ENCODE measurements at regions not wholly inside any gene's neighbourhood (a gene's known extent, or its start where the extent isn't known, plus 50 kb on each side); places are given as distances from the start of the nearest gene placed in this dataset.

- TF ChIP-seq POLR2A (IDR thresholded peaks at IDR 0.05; ENCODE audit: low read depth, low read length) (no peak), POLR2AphosphoS5 (IDR thresholded peaks at IDR 0.05; ENCODE audit: low read depth, low read length) (no peak)
Observed at GRCh38 chrX:40864972-40865371, 129.6 kb upstream of the MED14 start.
